Neuronal stem cell (in vitro differentiated cells): ENCODE measurements at regions not wholly inside any gene's neighbourhood (a gene's known extent, or its start where the extent isn't known, plus 50 kb on each side); places are given as distances from the start of the nearest gene placed in this dataset.

Source experiments
- DNase-seq: peaks from one replicate; pipeline ENCODE4 v3.0.0-alpha.2; 2013; ENCODE audit warnings: low spot score
- H2AFZ ChIP-seq: one replicate; pipeline ENCODE4 v1.6.1; 2013; ENCODE audit warnings: mild to moderate bottlenecking, low read length, inconsistent platforms
- H2AK5ac ChIP-seq: 2 replicates; pipeline ENCODE4 v1.6.1; 2013; ENCODE audit warnings: low read depth, mild to moderate bottlenecking, inconsistent platforms, low read length, moderate library complexity, mixed read lengths
- H2BK120ac ChIP-seq: 2 replicates; pipeline ENCODE4 v1.6.1; 2013; ENCODE audit warnings: low read depth, mild to moderate bottlenecking, inconsistent platforms, low read length, moderate library complexity, mixed read lengths
- H2BK12ac ChIP-seq: one replicate; pipeline ENCODE4 v1.6.1; 2013; ENCODE audit warnings: low read length, inconsistent platforms
- H2BK15ac ChIP-seq: 2 replicates; pipeline ENCODE4 v1.6.1; 2013; ENCODE audit warnings: mild to moderate bottlenecking, low read length, inconsistent platforms, mixed read lengths
- H2BK5ac ChIP-seq: one replicate; pipeline ENCODE4 v1.6.1; 2013; ENCODE audit warnings: inconsistent platforms, mild to moderate bottlenecking, low read length, moderate library complexity
- H3K14ac ChIP-seq: one replicate; pipeline ENCODE4 v1.6.1; 2013; ENCODE audit warnings: low read length, inconsistent platforms
- H3K18ac ChIP-seq: 2 replicates; pipeline ENCODE4 v1.6.1; 2013; ENCODE audit warnings: low read length, inconsistent platforms
- H3K23ac ChIP-seq: 2 replicates; pipeline ENCODE4 v1.6.1; 2013; ENCODE audit warnings: low read depth, mild to moderate bottlenecking, mixed read lengths, low read length, inconsistent platforms; ENCODE audit not compliant: poor library complexity
- H3K27ac ChIP-seq: replicated peaks from 3 replicates; pipeline ENCODE4 v1.5.1; 2013; ENCODE audit warnings: low read length, inconsistent platforms
- H3K27me3 ChIP-seq, 3 experiments: 2 replicates each; pipeline ENCODE4 v1.6.1; 2013; ENCODE audit warnings: low read length in 3 of 3, mild to moderate bottlenecking in 2 of 3, inconsistent platforms in 1 of 3, low read depth in 1 of 3, mixed read lengths in 1 of 3, moderate library complexity in 1 of 3; ENCODE audit not compliant: control insufficient read depth in 3 of 3, insufficient read depth in 3 of 3
- H3K36me3 ChIP-seq, 2 donors: replicated peaks in 1 of 2; 2 replicates each; pipeline ENCODE4 v1.6.1; 2013; ENCODE audit warnings: low read length in 2 of 2; ENCODE audit not compliant: control insufficient read depth in 2 of 2, insufficient read depth in 2 of 2
- H3K4ac ChIP-seq: 2 replicates; pipeline ENCODE4 v1.6.1; 2013; ENCODE audit warnings: inconsistent platforms, mild to moderate bottlenecking, low read length, moderate library complexity
- H3K4me1 ChIP-seq, 2 donors: 1 replicate in 1 of 2; 2 replicates in 1 of 2; pipeline ENCODE4 v1.6.1; 2013; ENCODE audit warnings: low read length in 2 of 2, low read depth in 1 of 2; ENCODE audit not compliant: control insufficient read depth in 2 of 2, insufficient read depth in 1 of 2
- H3K4me2 ChIP-seq: one replicate; pipeline ENCODE4 v1.6.1; 2013; ENCODE audit warnings: mild to moderate bottlenecking, low read length, inconsistent platforms; ENCODE audit not compliant: insufficient read depth, poor library complexity, severe bottlenecking
- H3K4me3 ChIP-seq, 2 donors: 2 replicates each; pipeline ENCODE4 v1.5.1; 2013; ENCODE audit warnings: low read length in 2 of 2, mild to moderate bottlenecking in 2 of 2, inconsistent platforms in 1 of 2, moderate library complexity in 1 of 2
- H3K79me1 ChIP-seq: one replicate; pipeline ENCODE4 v1.6.1; 2013; ENCODE audit warnings: low read depth, mild to moderate bottlenecking, inconsistent platforms, low read length, moderate library complexity
- H3K9ac ChIP-seq: one replicate; pipeline ENCODE4 v1.6.1; 2013; ENCODE audit warnings: mild to moderate bottlenecking, low read depth, low read length, inconsistent platforms; ENCODE audit not compliant: poor library complexity
- H3K9me3 ChIP-seq, 2 donors: replicated peaks in 1 of 2; 2 replicates each; pipeline versions ENCODE3 to v1.6.1; 2013; ENCODE audit warnings: low read length in 2 of 2, mild to moderate bottlenecking in 2 of 2, inconsistent platforms in 1 of 2, low read depth in 1 of 2, mixed read lengths in 1 of 2, moderate library complexity in 1 of 2; ENCODE audit not compliant: control insufficient read depth in 2 of 2, insufficient read depth in 1 of 2
- H4K8ac ChIP-seq: one replicate; pipeline ENCODE4 v1.6.1; 2013; ENCODE audit warnings: low read depth, mild to moderate bottlenecking, inconsistent platforms, low read length, moderate library complexity
- H4K91ac ChIP-seq: one replicate; pipeline ENCODE4 v1.6.1; 2013; ENCODE audit warnings: low read length, low read depth, mild to moderate bottlenecking, inconsistent platforms; ENCODE audit not compliant: poor library complexity
- WGBS, 2 donors: extraction: QIAGEN DNeasy Blood & Tissue Kit; methylation state at CpG; one replicate each; pipeline ENCODE4 v1.1.7; 2013; ENCODE audit warnings: missing lambda C conversion rate in 2 of 2, mixed read lengths in 1 of 2; ENCODE audit not compliant: insufficient read length in 2 of 2, insufficient replicate concordance in 1 of 2; ENCODE audit errors: extremely low coverage in 2 of 2; 5-methylcytosine and 5-hydroxymethylcytosine counted together

- Histone ChIP-seq H4K8ac (no peak overlapping the region), H3K23ac (no peak overlapping the region), H3K4me3 (no peak overlapping the region), H2BK5ac (no peak overlapping the region), H3K27ac (no peak overlapping the region), H3K9ac (no peak overlapping the region), H4K91ac (no peak overlapping the region), H2AFZ (no peak overlapping the region), H3K14ac (no peak overlapping the region), H3K4me1 (peaks cover 0 to 2% of the 10 kb centered on the region in 2 donors), H2BK12ac (no peak overlapping the region), H3K18ac (no peak overlapping the region), H3K9me3 (no peaks in the 10 kb centered on the region), H2AK5ac (no peak overlapping the region), H2BK120ac (no peak overlapping the region), H3K79me1 (no peaks in the 10 kb centered on the region), H3K4me2 (no peak overlapping the region), H3K27me3 (no peaks in the 10 kb centered on the region), H3K4ac (no peak overlapping the region), H3K36me3 (no peaks in the 10 kb centered on the region), H2BK15ac (no peak overlapping the region)
- WGBS, 2 donors, result no CpG with 5 or more reads among the region's 5 CpGs
- DNase-seq, result no peak
These were observed 658.0 kb upstream of the NRG3 start for GRCh38 chr10:81216949-81217348.

- no peak overlapping the region for H3K18ac ChIP-seq
- no peak overlapping the region for H3K27ac ChIP-seq
- H3K4ac ChIP-seq, result no peak overlapping the region
- WGBS, 2 donors, result no CpG with 5 or more reads among the region's 4 CpGs
- no peak overlapping the region for H3K9ac ChIP-seq
- no peak for DNase-seq
- H3K4me3 ChIP-seq, result no peak overlapping the region
- H2BK15ac ChIP-seq, result no peak overlapping the region
- H3K27me3 ChIP-seq, result no peaks in the 10 kb centered on the region
- H4K8ac ChIP-seq, result no peak overlapping the region
- H3K14ac ChIP-seq, result no peak overlapping the region
- no peaks in the 10 kb centered on the region for H3K9me3 ChIP-seq
- no peak overlapping the region for H2BK120ac ChIP-seq
- H3K23ac ChIP-seq, result no peak overlapping the region
- no peaks in the 10 kb centered on the region for H3K36me3 ChIP-seq
- H2BK5ac ChIP-seq, result no peak overlapping the region
- H2AK5ac ChIP-seq, result no peak overlapping the region
- no peaks in the 10 kb centered on the region for H3K4me1 ChIP-seq
- no peaks in the 10 kb centered on the region for H3K79me1 ChIP-seq
- no peak overlapping the region for H2BK12ac ChIP-seq
- H4K91ac ChIP-seq, result no peak overlapping the region
- no peak overlapping the region for H3K4me2 ChIP-seq
- H2AFZ ChIP-seq, result no peak overlapping the region
These were observed 656.7 kb upstream of the NRG3 start for GRCh38 chr10:81218307-81218706.

DNA sequence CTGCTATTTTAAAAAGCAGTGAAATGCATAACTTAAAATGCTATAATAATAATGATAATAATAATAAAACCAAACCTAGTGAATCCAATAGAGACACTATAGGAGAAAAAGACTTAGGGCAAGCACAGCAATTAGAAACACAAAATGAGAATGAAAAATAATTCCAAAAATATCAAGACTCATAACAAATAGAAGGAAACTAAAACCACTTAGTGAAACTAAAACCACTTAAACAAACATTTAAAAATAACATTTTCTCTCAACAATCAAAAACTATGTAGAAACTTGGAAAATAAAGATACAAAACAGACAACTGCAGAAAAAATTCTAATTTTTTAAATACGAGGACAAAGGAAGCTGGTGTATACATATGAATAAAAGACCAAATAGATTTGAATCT, 655.2 kb upstream of the NRG3 start:
- no peak overlapping the region for H2BK5ac ChIP-seq
- H3K79me1 ChIP-seq, result no peaks in the 10 kb centered on the region
- DNase-seq, result no peak
- H3K27ac ChIP-seq, result no peak overlapping the region
- H3K9me3 ChIP-seq, result no peaks in the 10 kb centered on the region
- H3K18ac ChIP-seq, result no peak overlapping the region
- no peak overlapping the region for H3K14ac ChIP-seq
- no peaks in the 10 kb centered on the region for H3K36me3 ChIP-seq
- no peak overlapping the region for H2BK15ac ChIP-seq
- no peaks in the 10 kb centered on the region for H3K27me3 ChIP-seq
- no peak overlapping the region for H3K4me2 ChIP-seq
- no peak overlapping the region for H4K8ac ChIP-seq
- H2BK120ac ChIP-seq, result no peak overlapping the region
- H3K4ac ChIP-seq, result no peak overlapping the region
- H4K91ac ChIP-seq, result no peak overlapping the region
- no peak overlapping the region for H2AK5ac ChIP-seq
- no peak overlapping the region for H2BK12ac ChIP-seq
- H3K4me1 ChIP-seq, result no peaks in the 10 kb centered on the region
- no peak overlapping the region for H3K4me3 ChIP-seq
- H2AFZ ChIP-seq, result no peak overlapping the region
- WGBS, 2 donors, result no CpG with 5 or more reads among the region's 1 CpG
- no peak overlapping the region for H3K9ac ChIP-seq
- H3K23ac ChIP-seq, result no peak overlapping the region

DNA sequence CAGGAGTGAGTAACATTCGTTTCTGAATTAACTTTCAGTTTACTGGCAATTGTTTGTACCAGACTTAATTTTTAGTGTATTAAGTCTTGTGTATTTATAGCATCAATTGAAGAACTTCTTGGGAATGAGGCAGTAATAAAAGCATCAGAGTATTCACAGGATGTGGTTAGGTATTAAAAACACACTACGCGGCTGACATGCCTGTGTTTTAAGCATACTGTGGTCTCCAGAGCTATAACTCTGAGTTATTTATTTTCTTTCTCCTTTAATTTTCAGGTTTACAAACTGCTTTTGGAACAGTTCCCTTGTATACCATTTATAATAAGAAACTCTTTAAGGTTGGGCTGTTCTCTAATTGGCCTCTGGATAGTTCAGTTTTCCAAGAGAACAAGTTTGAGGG, 626.1 kb upstream of the NRG3 start:
- Histone ChIP-seq H2AFZ (no peak overlapping the region), H3K4ac (no peak overlapping the region), H3K4me1 (no peaks in the 10 kb centered on the region), H2BK12ac (no peak overlapping the region), H3K4me2 (no peak overlapping the region), H4K91ac (no peak overlapping the region), H2AK5ac (no peak overlapping the region), H3K27ac (no peak overlapping the region), H3K9me3 (no peaks in the 10 kb centered on the region), H2BK5ac (no peak overlapping the region), H3K18ac (no peak overlapping the region), H3K14ac (no peak overlapping the region), H4K8ac (no peak overlapping the region), H2BK120ac (no peak overlapping the region), H3K27me3 (no peaks in the 10 kb centered on the region), H2BK15ac (no peak overlapping the region), H3K36me3 (no peaks in the 10 kb centered on the region), H3K79me1 (no peaks in the 10 kb centered on the region), H3K9ac (no peak overlapping the region), H3K4me3 (no peak overlapping the region), H3K23ac (no peak overlapping the region)
- DNase-seq, result no peak
- WGBS, 2 donors, result no CpG with 5 or more reads among the region's 3 CpGs
